ENCODE measurements at regions not wholly inside any gene's neighbourhood (a gene's known extent, or its start where the extent isn't known, plus 50 kb on each side); places are given as distances from the start of the nearest gene placed in this dataset.

DNA sequence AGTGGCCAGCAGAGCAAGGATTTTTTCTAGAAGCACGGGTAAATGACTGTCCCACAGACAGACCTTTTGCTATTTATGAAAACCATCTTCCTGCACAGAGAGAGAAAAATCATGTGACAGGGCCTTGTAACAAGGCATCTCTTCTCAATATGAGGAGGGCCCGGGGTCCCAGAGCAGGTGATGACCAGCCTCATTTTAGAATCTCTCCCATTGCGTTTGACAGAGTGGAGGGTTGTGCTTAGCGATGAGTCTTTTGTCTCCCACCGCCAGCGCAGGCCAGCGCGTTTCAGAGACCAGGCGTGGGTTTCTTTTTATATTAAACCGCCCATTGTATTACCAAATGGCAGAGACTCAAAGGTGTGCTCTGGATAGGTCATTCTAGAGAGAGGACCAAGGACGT, 97.4 kb upstream of the UBL3 start:
- DNase-seq = no peak

DNA sequence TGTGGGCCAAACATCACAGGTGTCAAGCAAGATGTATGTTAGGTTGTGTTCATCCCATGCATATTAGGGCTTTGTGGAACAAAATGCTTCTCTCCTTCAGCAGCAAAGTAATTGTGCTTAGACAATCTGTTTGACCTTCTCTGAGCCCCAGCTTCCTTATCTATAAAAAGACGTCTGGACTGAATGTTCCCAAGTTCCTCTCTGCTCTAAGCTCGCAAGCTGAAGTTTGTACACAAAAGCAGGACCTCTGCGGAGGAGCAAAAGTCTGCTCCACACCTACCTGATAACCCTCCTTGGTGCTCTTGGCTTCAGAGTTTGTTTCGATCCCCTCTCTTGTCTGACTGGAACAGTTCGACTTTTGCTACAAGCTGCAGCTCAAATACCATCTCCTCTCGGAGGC, 95.7 kb upstream of the UBL3 start:
- no peak for DNase-seq

DNA sequence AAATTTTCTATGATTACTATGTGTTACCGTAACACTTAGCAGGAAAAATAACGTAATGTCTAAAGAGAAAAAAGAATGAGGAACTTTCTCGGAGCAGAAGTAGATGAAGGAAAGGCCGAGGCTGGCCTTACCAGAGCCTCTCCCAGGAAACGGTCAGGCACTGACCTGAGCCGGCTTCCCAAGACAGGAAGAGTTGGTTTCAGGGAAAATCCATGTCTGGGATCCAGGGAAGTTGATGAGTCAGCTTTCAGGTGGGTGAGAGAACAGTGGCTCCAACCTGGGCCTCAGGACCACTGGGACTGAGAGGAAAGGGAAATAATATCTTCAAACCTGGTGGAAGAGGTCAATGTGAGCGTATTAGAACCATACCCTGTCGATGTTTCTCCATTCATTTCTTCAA, 93.3 kb upstream of the UBL3 start:
- no peak for DNase-seq

DNA sequence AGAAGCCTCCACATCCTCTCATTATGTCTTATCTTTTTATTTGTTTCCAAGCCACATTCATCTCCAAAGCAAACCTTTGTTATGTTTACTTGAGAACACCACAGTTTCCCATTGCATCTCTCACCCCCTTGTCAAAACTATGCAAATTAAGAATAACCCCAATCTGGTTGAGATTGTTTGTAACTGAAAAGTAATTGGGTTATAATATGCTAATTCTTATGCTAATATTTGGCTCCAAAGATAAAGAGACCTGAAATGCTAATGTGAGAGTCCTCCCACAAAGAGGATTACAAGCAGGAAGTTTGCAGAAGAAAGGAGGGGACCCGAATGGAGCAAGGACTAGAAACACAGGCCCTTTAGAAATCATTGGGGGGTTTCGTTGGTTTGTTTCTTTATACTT, 92.9 kb upstream of the UBL3 start:
- no peak for DNase-seq

DNA sequence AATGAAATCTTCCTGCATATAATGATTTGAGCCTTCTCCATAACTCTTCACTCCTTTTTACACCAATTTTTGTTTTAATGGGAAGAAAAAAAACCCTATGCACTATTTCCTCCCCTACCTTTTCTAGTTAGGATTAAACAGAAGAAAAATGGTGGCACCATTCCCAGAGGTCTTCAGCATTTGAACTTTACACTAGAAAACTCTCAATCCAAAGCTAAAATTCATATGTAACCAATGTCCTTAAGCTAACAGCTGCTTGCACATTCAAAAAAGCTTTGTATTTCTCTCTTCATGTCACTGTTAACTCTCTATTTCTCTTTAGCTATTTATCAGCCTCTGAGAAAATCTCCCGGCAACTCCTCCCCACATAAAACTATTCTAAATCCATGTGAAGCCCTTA, 90.3 kb upstream of the UBL3 start:
- no peak for DNase-seq

DNA sequence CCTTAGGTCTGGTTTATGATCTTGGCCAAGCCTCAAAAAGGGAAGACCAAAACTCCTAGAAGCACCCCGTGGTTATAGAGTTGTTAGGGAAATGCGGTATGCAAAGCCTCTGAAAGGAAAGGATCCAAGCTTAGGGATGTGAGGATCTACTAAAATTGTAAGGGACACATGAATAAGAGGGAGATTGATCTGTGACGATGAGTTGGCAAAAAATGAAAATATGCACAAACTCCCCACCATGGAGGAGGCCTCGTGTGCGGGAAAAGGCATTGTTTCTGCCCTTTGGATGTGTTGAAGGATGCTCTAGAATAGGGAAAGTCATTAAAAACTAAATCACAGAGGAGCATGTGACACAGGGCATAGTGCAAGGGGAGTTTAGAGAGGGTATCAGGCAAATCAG, 88.7 kb upstream of the UBL3 start:
- no peak for DNase-seq

DNA sequence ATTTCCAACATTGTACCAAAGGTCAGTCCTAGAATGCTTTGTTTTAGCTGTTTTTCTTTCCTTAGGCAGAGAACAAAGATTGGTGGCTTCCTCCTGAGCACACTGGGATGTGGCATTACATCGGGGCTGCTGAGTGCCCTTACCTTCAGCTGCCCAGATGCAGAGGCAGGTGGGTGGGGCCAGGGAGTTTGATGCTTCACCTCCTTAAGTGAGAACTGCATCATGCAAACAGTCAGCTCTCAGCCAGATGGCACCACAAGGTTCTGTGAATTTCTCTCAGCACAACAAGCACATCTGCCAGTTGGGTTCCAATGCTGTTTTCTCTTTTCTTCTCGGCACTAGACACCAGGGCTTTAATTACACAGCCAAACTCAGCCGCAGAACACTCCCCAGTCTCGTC, 87.4 kb upstream of the UBL3 start:
- DNase-seq = peak; percentile 66

DNA sequence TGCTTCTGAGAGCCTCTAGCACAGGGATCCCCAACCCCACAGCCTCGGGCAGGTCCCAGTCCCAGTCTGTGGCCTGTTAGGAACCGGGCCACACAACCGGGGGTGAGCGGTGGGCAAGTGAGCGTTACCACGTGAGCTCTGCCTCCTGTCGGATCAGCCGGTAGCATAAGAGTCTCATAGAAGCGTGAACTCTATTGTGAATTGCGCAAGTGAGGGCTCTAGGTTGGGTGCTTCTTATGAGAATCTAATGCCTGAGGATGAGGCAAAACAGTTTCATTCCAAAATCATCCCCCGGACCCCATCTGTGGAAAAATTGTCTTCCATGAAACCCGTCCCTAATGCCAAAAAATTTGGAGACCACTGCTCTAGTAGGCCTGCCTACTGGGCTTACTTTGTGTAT, 87.0 kb upstream of the UBL3 start:
- no peak for DNase-seq

DNA sequence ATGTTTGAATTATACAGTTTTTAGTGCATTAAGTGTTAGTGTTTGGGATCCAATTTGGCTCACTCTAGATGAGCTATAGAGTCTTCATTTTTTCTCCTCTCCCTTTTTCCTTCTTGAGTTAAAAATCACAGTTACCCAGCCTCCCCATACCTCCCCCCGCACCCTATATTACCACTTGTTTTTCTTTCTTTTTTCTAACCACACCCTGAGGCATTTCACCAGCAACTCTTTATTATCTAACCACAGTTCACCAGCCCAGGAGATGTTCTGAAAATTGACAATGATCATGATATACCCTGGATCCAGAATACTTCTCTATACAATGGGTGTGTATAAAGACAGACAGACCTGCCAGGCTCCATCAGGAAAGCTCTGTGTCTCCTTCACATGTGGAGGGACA, 86.5 kb upstream of the UBL3 start:
- peak; percentile 37 for DNase-seq

DNA sequence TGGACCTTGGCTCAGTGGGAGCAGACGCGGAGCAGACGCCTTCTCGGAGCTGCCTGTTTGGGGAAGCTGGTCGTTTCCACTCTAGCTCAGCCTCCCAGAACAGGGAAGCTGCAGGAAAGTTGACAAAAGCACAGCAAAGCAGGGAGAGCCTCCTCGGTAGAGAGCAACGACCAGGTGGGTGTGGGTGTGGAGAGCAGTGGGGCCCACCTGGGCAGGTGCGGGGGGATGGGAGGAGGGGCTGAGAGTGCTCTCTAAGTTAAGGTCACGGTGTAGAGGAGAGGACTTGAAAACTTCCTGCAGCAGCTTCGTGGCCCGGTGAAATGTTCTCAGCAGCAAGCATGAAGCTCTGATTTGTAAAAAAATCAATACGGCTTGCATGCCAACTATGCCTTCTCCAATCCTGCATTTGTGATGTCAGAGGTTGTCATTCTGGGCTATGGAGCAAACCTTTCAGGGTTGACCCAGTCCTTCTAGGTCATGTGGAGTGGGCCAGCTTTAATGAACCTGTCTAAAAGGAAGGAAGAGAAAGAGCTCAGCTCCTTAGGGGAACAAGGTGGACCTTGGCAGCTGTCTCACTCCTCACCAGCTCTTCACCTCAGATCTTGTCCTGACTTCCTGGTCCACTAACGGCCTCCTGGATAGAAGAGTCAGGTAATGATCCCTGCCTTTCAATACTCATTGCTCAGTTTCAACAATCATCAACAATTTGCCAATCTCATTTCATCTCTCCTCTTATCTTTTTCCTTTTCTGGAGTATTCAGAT, 85.8 kb upstream of the UBL3 start:
- DNase-seq = no peak

DNA sequence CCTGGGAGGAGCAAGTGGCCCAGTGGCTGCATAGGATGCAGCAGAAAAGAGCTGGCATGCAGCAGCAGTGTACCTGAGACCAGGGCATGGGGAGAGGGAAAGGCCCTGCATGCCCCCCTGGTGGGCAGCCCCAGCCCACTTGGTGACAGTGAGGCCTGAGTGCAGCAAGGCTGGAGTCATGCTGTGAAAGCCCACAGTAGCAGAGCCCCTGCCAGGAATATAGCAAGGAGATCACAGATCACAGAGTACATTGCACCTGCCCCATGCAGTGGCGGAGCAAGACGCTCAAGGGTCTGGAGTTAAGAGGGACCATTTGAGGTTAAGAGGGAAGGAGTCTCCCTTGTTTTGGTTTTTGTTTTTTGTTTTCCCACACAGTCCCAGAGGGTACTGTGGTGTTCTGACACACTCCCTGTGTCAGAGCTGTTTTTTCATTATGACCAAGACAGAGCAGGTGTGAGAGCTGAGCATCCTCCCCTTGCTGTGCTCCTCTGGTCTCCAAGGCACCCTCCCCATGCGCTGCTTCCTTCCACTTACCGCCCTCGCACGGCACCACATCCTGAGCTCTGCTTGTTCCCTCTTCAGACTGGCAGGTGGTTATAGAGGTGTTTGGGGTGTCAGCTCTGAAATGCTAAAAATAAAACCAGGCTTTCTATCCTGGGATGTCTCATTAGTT, 85.0 kb upstream of the UBL3 start:
- DNase-seq = peak; percentile 80

DNA sequence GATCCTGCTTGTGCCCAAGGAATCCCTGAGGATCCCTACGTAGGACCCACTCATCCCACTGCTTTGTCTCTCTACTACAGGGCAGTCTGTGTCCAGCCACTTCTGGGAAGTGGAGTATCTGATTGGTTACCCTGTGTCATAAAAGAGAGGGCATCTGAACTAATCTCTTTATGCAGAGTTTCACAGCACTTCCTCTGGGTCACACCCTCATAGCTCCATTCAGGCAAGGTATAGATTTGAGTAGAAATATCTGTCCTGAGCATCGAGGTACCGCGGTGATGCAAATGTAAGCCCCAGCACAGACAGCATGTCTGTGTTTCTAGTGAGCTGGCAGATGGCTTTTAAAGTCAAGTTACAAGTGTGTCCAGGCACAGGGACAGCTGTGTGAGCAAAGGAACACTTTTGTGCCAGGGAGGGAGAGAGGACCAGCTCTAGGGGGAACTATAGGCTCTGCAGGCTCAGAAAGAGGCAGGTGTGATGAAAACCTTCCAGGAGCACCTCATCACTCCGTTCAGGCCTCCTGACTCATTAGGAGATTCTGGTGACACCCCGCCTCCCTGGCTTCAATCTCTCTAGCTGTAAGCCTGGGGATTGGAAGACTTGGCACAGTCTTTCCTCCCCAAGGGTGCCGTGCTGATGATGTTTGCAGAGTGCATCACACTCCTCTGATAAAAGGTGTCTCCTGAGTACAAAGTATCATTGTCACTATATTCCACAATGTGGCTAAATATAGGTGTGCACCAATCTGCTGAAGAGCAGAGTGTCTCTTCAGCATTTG, 84.3 kb upstream of the UBL3 start:
- DNase-seq = peak; percentile 24

DNA sequence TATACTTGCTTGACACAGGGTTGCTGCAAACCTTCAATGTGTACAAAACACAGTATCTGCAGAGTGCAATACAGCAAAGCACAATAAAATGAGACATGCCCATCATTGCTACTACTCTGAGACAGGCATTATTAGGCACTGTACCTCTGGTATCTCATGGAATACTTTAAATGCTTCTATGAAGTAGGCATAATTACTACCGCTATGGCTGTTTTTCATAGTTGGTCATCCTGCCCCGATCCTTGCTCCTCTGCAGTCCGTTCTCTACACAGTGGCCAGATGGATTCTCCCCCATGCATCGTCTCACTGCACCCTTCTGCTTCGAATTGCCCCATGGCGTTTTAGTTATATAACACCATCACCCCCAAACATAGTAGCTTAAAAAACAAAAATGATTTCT, 83.0 kb upstream of the UBL3 start:
- no peak for DNase-seq

DNA sequence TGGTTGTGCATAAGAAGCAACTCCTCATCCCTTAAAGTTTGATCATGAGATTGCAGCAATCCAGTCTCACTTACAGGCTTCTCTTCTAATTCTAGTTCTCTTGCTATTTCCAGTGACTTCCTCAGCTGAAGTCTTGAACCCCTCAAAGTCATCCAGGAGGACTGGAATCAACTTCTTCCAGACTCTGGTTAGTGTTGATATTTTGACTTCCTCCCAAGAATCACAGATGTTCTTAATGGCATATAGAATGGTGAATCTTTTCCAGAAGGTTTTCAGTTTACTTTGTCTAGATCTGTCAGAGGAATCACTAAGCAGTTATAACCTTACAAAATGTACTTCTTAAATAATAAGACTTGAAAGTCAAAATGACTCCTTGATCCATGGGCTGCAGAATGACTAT, 81.3 kb upstream of the UBL3 start:
- DNase-seq = no peak

DNA sequence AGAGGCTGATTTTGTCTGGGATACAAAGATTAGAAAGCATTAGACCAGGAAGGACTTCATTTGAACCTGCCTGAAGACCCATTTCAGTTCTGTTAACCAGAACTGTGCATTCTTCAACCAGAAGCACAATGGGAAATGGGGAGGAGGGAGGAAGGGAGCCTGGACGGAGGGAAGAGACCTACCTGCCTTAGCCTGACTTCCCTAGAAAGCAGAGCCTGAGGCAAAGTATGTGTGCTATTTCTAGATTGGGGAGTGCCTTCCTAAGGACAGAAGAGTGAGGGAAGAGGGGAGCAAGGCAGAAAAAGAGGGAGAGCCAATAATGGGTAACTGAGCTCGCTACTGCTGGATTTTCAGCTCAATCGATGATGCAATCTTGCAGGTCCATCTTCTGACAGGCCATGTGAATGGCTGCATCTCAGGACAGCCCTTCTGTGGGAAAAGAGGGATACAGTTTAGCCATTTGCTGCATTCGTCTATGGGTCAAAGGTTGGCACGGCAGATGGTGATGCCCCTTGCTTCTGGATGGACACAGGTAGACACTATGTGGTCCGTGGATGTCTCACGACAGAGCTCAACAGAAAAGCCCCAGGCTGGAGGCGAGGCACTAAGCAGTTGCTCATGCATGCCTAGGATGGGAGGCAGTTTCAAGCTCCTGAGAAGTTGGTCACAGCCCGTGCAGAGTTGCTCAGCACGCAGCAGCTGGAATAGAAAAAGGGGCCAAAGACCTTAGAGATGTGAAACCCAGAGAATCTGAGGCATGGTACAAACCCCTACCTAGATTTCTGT, 78.8 kb upstream of the UBL3 start:
- DNase-seq = no peak

DNA sequence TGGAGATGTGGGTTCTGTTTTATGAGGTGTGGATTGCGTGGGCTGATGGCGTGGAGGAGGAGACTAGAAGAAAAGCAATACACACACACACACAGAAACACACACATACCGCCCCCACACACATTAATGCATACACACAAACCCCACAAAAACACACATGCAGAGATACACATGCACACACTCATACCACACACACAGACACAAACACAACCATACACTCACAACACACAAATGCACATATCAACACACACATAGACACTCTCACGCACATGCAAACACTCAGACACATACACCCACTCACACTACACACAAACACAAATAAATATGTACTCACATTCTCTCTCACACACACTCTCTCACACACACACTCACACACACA, 75.7 kb upstream of the UBL3 start:
- no peak for DNase-seq

DNA sequence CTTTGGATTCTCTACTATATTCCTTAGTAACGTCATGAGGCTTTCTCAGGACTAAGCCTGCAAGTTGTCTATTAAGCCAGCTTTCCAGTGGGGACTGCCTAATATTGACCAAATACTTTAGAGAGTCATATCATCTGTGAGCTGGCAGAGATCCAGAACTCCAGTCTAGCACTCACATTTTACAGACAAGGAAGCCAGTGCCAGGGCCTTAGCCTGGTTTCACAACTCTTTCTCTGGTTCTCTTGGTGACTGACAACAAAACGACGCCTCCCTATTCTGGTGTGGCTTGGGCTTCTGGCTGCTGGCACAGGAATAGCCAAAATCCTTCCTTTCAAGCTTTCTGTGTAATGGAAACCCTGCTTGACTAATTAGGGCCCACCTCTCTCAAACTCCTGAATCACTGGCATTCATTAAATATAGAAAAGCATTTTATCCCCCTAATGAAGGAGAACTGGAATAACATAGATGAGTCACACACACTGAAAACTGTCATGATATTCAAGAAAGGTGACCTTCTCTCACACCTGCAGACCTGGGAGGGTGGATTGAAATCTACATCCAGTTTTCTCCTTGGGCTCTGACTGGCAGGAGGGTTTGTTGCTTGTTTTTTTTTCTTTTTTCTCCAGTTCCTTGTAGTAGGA, 75.2 kb upstream of the UBL3 start:
- no peak for DNase-seq

DNA sequence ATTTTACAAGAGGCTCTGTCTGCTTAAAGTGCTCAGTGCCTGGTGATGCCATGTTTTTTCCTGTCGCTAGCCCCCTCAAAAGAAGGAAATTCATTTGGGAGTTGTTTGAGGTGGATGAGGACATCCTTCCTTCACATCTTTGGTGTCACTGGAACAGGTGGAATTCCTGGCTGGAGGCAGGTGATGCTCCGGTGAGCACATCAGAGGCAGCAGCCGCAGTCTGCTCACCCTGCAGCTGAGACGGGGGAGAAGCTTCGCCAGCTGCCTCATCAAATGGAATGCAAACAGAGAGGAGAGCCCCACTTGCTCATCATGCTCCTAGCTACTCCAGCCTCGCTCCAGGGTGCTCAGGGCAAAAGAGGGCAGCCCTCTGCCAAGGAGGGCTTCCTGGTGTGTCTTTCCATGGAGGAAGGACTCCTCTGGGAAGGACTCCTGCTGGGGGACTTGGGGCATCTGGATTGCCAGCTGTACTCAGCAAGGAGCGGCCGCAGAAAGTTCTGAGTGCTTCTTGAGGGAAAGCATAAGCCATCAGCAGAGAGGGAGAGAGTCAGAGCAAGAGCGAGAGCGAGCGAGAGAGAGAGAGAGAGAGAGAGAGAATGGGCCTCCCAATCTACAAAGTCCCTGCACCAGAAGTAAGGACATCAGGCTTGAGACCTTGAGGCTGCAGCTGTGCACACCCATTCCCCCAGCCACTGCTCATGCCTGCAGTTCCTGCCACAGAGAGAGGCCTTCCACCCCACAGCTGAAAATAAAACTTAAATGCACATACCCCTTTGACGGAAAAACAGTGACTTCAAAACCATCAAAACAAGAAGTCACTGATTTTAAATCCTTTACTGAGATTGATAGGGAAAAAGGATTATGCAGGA, 74.3 kb upstream of the UBL3 start:
- DNase-seq = no peak

DNA sequence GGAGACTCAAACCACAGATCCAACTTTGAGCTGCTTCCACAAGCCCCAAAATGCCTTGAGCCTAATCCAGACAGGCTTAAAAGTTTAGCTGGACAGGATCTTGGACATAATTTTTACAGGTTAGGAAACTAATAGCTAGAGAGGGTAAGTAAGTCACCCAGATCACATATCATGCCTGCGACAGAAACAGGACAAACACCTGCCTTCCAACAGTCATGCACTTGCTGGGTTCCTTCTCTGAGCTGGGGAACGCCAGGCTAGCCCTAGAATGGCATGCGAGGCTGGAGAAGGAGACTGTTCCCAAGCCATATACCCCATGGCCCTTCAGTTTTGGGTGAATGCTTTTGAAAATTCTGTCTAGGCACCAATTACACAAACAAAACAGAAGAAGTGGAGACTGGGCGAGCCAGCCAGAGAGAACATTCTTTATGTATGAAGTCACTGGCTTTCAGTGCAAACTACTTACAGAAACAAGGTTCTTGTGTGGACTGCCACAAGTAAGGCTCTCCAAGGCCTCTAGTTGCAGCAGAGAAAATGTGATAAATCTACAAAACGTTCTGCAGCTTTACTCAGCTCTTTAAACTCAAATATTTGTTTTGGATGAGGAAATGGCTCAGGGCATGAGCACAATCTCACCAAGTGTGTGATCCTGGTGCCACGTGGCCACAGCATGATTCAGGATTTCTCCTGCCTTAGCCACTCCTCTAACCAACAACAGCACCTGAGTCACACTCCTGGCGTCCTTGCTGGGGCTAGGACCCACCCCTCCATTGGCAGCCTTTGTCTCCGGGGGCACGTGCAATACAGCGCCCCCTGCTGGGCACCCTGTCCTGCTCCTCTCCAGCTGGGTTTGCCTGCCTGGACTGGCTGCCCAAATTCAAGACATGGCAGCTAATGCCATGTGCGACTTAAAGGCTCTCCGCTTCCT, 73.4 kb upstream of the UBL3 start:
- peak; percentile 76 for DNase-seq

DNA sequence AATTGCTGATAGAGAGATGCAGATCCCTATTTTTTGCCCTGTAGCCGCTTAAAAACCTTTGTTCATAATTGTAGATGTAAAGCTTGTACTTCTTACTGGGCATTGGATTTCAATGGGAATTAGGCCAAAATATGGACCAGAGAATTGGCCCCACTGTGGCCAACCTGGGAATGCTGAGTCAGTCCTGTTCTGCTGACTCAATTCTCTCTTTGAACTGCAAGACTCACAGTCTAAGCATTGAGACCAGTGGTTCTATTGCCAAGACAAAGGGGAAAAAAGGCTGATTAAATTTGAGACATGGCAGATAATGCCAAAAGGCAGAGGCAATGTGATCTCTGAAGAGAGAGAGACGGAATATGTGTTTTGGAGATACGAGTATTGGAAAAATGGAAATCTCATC, 72.5 kb upstream of the UBL3 start:
- no peak for DNase-seq
